Fibroblast of gingiva (primary cell): ENCODE measurements at regions not wholly inside any gene's neighbourhood (a gene's known extent, or its start where the extent isn't known, plus 50 kb on each side); places are given as distances from the start of the nearest gene placed in this dataset.
A peak's percentile ranks its signal among the peaks of the same experiment; 100 is the strongest.

ENCODE experiments used
- DNase-seq: peaks from one replicate; pipeline ENCODE4 v3.0.0-alpha.2; 2011; ENCODE audit warnings: low read depth

DNA sequence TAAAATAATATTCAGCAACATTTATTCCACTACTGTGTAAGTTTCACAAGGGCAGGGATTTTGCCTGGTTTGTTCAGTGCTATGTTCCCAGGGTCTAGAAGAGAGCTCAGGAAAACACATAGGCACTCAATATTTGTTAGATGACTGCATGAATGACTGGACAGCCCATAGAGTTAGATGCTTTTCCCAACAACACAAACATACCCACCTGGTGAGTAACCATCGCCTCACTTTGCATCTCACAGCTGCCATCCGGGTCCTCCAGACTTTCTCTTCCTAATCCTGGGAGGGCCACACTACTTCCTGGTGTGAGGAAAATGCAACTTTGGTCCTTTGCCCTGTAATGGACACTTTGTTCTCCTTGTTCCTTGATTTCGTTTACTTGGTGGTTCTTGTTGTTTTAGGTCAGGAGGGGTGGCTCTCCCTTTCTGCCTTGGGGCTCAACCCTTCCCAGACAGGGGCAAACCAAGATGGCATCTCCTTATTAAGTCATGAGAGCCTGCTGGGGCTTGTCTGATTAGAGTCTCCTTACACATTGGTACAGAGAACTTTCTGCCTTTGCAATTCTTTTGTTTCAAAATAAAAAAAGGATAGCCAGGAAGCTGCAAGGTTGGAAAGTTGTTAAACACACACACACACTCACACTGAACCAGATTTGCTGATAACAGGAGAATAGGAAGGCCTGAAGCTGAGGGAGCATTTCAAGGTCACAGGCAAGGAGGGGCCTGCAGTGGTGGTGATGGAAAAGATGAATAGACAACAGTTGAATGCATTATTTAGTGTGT, 190.6 kb downstream of the MID1IP1 start:
- no peak for DNase-seq

GRCh38 chrX:38992441-38993096, 191.3 kb downstream of the MID1IP1 start:
- DNase-seq = no peak

- DNase-seq = no peak
Measured at GRCh38 chrX:38993500-38993899, 192.2 kb downstream of the MID1IP1 start.

GRCh38 chrX:38999099-38999498, 197.8 kb downstream of the MID1IP1 start:
- DNase-seq = no peak

DNA sequence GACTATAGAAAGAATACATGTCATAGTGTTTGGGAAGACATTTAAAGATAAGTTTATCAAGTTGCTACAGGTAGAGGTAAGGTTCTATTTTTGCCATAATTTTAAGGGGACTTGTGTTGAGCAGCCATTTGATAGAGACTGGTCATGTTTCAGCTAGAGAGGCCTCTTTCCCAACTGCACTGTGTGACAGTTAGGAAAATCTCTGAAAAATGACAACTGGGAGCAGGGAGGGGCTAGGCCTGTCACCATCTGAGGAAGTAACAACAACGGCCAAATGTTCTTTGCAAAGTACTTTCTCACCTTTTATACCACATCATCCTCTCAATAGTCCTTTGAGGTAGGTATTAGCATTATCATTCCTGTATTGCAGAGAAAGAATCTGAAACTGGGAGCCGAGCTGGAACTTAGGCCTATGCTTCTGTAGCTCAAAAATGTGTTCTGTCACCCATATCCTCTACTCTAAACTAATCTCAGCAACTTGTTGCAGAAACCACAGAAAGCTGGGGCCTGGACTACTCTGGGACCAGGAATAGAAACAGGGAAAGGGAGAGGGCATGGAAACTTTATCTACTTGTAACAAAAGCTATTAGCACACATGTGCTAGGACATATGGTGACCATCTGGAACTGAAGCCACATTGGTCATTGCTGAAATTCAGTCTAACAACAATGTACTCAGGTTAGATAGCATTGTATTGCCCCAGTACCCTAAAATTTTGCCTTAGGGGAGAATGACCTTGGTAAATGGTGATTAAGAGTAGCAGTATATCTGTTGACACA, 198.9 kb downstream of the MID1IP1 start:
- DNase-seq = peak; percentile 76

DNA sequence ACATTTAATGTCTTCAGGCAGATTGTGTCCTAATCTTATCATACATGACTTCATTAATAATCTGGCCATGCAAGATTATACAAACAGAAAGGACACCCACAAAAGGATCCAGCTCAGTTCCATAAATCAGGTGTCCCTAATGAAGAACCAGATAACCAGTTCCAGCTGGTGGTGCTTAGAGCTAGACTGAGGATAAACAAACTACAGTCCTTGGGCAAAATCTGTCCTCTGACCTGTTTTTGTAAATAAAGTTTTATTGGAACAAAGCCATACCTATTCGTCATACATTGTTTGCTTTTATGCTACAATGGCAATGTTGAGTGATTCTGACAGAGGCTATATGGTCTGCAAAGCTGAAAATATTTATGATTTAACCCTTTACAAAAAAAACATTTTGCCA, 199.5 kb downstream of the MID1IP1 start:
- DNase-seq = peak; percentile 58

DNA sequence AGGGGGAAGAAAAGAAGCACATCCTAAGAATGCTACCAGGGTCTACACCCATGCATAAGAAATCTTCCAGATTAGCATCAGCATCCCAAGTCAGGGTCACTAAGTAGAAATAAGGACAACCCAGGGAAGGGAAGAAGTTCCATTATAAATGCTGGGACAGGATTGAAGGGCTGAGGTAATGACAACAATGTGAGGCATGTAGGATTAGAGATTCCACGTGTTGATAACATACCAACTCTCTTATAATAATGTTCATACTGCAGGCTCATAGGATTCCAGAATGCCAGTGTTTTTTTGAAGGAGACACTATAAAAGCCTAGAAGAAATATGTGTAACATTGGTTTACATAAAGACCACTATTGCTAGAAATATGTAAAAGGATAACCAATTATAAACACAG, 201.2 kb downstream of the MID1IP1 start:
- no peak for DNase-seq

DNA sequence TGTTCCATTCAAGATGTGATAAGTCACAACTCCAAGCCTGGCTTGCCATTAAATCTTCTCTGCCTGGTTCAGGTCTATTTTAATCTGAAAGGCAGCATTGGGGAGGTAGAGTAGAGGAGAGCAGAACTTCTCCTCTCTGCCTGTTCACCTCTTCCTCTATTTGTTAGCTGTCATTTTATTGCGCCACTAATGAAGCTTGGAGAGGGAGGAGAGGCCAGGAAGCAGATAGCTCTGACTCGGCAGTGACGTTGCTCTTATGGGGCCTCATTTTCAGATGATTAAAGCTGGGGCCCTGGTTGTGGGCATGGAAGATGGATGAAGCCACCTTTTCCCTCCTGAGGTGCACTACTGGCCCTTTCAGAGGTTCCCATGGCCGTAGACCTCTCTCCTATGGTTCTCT, 207.3 kb downstream of the MID1IP1 start:
- DNase-seq = no peak

GRCh38 chrX:39011454-39012221, 210.4 kb downstream of the MID1IP1 start:
- DNase-seq = no peak

- DNase-seq = no peak
Measured at GRCh38 chrX:39012621-39013111, 211.4 kb downstream of the MID1IP1 start.

DNA sequence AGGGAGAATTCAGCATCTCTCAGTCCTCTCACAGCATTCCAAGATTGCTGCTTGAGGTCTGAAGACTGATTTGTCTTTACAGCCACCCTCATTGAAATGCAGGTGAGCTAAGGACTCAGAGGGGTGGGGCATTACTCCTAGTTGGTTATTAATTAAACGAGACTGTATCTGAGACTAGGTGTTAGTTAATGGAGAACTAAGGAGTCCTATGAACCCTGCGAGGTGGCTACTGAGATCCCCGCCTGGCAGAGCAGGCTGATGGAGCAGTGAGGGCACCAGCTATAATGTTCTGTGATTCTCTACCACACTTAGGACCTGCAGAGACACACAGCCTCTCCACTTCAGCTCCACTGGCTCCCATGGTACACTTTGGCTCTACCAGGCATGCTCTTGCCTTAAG, 215.3 kb downstream of the MID1IP1 start:
- no peak for DNase-seq

DNA sequence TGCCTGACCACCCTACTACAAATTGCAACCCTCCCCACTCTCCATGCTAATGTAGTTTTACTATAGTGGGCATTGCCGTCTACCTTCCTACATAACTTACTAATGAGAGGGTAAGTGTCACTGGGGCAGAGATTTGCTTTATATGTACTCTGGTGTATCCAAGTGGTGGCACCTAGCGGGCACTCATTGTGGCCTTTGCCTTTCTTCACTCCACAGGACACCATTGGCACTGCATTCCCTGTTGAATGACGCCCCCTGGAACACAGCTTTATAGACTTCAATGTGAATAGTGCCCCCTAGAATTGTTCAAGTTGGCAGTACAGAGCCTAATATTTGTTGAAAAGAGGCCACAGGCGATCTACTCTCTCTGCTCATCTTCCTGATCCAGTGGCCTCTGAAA, 215.8 kb downstream of the MID1IP1 start:
- no peak for DNase-seq

DNA sequence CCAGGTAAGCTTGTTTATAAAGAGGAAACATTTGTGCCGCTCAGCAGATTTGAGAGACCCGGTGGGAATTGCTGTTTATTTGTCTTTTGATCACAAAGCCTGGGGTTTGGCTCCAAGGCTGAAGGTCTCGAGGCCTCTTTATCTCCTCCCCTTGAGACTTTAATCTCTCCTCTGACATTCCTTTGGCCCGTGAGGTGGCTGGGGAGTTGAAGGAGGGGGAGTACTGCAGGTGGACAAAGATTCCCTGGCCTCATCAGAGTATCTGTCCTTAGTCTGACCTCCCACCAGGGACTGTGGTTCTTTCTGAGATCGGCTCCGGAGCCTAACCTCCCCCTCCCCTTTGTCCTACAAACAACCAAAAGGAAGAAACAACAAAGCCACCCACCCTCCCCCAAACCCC, 216.5 kb downstream of the MID1IP1 start:
- DNase-seq = no peak

DNA sequence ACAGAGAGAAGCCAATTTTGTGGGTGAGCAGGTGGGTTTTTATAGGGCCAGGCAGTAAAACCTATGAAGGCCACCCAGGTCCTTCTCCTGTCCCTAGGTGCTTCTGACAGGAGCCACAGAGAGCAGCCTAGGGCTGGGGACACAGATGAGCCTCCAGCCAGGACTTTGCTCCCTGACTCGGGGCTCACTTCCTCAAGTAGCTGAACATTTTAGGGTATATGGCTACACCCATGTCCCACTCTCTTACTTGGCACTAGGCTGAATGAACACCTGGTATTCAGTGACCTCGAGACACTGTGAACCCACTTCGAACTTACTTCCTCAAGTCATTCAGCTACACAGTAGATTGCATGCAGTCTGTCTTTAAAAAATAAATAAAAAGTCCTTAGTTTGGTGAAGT, 217.3 kb downstream of the MID1IP1 start:
- DNase-seq = no peak

- DNase-seq = no peak
Measured at GRCh38 chrX:39019056-39019455, 217.8 kb downstream of the MID1IP1 start.

DNA sequence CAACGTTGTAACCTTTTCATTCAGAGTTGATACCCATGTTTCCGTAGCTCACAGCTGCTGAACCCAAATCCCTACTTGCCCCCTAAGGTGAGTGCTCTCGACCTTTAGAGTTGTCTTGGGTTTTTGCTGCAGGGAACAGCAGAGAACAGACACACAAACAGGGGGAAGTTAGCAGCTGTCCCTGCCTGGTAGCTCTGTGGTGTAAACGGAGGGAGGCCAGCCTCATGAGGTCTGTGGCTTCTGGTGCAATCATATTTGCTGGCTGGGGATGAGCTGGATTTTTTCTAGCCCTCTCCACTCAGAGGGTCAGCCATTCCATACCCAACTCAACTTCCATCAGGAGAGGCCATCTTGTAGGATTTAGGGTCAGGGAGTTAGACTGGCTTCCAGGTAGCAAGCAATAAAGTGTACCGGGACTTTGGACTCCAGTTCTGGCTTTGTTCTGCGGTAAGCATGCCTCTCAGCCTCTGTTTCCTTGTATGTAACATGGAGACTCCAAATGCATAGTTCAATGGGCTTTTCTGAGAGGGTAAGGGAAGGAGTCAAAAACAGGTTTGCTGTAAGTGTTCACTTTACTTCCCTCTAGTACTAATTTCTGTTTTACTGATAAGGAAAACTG, 218.9 kb downstream of the MID1IP1 start:
- DNase-seq = no peak

DNA sequence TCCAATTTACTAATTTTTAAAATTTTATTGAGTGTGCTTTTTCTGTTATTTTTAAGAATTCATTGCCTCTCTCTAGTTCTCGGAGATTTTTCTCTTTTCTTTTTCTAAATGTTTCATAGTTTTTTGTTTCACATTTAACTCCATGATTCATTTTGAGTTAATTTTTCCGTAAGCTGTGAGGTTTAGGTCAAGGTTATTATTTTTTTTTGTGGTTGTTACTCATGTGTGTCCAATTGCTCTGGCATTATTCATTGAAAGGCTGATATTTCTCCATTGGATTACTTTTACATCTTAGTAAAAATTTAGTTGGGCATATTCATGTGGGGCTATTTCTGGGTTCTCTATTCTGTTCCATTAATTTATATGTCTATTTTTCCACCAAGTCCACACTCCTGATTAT, 220.8 kb downstream of the MID1IP1 start:
- no peak for DNase-seq

DNA sequence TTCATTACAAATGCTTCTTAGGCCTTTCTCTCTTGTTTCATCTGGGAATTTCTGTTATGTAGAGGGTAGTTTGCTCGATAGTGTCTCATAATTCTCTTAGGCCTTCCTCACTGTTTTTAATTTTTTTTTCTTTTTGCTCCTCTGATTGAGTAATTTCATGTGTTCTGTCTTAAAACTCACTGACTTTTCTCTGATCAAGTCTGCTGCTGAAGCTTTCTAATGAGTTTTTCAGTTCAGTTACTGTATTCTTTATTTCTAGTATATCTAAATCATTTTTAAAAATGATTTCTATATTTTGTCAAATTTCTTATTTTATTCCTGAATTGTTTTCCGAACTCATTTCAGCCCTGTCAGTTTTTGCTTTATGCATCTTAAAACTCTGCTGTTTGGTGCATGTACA, 228.0 kb downstream of the MID1IP1 start:
- DNase-seq = no peak

- no peak for DNase-seq
Measured at GRCh38 chrX:39030636-39031035, 229.4 kb downstream of the MID1IP1 start.

- no peak for DNase-seq
Measured at GRCh38 chrX:39039890-39040289, 238.6 kb downstream of the MID1IP1 start.

DNA sequence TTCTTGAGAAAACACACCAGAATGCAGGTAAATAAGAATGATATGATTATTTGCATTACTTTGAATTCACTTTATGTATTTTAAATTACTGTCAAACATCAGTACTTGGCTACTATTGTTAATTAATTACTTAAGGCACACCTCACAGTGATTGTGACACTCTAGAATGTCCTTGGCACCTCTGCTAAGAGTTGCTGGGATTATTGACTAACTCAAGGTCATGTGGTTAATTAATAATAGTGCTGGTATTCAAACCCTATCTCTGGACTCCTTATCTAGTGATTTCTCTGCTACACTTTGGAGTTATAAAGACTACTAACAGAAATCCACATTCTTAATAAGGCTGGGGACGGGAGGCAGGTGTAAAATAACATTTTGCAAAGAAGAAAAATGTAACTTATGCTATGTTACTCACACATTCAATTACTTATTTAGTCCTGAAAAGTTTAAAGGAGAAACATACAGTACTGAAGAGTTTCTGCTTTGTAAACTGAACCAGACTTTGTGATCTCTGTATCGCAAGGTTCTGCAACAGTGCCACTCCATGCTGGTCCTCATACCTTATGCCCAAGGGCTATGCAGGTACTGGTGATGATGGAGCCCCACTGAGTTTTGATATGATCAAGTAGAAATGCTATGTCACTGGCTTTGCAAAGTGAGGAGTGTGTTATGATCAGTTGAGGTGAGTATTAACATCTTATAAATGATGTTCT, 242.7 kb downstream of the MID1IP1 start:
- DNase-seq = no peak
